HG03135 (cell line): ENCODE measurements at regions not wholly inside any gene's neighbourhood (a gene's known extent, or its start where the extent isn't known, plus 50 kb on each side); places are given as distances from the start of the nearest gene placed in this dataset.
"Not testable (repeated sequence)": the region's sequence is repeated elsewhere in the genome, so short reads cannot be mapped to it uniquely, and the experiment has no call there.

Experiments
- ATAC-seq: cut with Tn5 transposase; IDR thresholded peaks from one replicate; pipeline ENCODE4 v1.9.1; 2021; ENCODE audit warnings: mild to moderate bottlenecking, moderate library complexity; ENCODE audit not compliant: unreplicated experiment

DNA sequence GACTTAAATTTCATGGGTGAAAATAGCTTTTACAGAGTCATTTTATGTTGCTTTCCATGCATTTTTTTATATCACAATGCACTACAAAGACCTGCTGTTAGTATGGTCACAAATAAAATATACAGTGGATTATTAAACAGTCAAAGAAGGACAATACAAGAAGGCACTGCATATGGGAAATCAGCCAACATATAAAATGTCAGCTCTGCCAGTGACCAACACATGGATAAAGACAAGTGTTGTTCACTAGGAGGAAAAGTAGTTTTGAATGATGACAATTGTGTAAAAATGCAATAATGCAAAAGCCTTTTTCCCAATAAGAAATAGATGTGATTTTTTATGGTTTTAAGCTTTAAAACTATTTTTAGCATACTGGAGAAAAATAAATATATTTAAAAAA is 425.3 kb upstream of the CBLB start:
- ATAC-seq = no peak

DNA sequence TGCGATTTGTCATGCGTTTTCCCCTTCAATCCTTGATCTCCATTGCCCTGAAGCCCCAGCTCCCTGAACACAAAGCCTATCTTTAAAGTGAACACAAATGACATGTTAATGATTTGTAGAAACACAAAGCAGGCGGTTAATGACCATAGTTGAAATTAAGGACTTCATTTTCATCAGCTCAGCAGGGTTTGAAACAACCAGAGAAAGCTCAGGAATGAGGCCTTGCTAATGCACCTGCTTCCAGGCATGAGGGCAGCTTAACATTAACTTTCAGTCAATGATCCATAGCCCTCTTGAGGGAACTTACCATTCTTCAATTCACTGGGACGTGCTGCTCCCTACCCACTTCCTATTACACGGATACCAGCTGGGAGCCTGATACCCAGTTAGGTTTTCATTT is 427.2 kb upstream of the CBLB start:
- ATAC-seq = no peak

DNA sequence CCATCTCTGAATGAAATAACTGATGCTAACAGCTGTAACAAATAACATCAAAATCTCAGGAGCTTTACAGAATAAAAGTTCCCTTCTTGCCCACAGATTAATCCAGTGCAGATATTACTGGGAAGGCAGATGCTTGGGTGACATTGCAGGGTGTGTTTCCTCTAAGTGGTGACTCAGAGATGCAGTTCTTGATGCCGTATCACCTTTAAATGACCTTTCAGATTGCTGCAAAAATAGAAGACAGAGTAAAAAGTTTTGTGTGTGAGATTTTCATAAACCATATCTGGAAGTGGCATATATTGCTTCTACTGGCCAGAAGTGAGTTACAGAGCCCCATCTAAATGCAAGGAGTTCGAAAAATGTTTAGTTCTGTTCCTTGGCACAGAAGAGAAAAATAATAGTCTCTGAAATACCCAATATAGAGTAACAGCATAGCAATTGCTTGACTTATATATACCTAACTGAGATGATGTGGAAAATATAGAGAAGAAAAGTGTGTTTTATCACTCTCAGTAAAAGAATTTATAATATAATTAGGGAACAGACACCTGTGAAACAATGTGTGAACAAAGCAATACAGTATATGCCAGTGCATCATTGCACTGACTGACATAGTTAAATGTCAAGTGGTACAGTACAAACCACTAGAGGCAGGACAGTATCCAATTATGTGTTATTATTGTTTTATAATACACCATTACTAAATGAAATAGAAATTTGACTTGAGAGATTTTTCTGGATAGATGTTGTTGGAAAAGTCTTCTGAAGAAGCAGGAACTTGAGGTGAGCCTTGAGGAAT is 430.7 kb upstream of the CBLB start:
- ATAC-seq = peak; percentile 52

DNA sequence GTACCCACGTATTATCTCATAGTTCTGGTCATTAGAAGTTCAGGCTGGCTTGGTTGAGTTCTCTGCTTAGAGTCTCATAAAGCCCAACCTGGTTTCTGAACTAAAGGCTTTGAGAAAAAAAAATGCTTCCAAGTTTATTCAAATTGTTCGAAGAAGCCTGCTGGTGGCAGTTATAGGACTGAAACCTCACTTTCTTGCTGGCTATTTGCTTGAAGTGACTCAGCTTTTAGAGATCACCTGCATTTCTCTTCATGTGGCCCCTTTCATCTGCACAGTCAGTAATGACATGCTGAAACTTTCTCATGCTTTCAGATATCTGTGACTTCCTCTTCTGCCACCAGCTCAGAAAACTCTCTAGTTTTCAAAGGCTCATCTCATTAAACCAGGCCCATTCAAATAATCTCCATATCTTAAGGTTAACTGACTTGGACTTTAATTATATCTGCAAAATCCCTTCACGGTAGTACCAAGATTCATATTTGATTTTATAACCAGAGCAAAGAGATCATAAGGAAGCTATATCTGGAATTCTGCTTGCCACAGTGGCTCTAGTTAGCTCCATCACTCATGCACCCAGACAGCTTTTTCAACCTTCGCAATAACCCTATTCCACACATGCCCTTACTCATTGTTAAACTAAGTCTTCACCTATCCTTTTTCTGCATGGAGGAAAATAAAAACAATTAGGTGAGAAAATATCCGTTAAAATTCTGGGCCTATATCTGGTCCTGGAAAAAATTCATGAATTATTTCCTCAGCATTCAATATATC is 433.8 kb upstream of the CBLB start:
- ATAC-seq = peak; percentile 91

- no peak for ATAC-seq
Observed at GRCh38 chr3:106303766-106304165, 435.0 kb upstream of the CBLB start.

DNA sequence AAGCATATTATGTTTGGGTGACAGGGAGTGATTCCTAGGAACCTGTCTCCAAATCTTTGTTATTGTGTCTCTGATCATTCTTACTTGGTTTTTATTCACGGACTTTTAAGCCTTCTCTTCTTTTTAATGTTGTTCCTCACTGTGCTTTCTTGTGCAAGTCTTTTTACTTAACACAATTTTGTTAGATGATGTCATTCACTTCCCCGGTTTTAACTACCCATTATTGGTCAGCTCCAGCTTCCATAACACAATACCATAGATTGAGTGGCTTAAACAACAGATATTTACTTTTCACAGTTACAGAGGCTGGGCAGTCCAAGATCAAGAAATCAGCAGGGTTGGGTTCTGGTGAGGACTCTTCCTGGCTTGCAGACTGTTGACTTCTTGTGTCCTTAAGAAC is 436.3 kb upstream of the CBLB start:
- ATAC-seq = no peak

GRCh38 chr3:106305882-106306435 is 437.1 kb upstream of the CBLB start:
- no peak for ATAC-seq

GRCh38 chr3:106309274-106309673 is 440.5 kb upstream of the CBLB start:
- no peak for ATAC-seq

DNA sequence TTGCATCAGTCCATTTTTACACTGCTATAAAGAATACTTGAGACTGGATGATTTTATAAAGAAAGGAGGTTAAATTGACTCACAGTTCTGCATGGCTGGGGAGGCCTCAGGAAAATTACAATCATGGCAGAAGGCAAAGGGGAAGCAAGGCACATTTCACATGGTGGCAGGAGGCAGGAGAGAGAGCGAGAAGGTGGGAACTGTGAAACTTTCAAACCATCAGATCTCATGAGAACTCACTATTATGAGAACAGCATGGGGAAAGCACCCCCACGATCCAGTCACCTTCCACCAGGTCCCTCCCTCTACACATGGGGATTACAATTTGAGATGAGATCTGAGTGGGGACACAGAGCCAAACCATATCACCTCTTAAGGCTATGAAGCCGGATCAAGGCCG is 441.0 kb upstream of the CBLB start:
- ATAC-seq = not testable (repeated sequence)

GRCh38 chr3:106317141-106318055 is 448.6 kb upstream of the CBLB start:
- no peak for ATAC-seq

DNA sequence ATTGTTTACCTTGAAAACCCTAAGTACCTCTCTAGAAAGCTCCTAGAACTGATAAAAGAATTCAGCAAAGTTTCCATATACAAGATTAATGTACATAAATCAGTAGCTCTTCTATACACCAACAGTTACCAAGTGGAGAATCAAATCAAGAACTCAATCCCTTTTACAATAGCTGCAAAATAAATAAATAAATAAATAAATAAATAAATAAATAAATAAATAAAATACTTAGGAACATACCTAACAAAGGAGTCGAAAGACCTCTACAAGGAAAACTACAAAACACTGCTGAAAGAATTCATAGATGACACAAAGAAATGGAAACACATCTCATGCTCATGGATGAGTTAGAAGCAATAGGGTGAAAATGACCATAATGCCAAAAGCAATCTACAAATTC is 452.6 kb upstream of the CBLB start:
- not testable (repeated sequence) for ATAC-seq

GRCh38 chr3:106323586-106323985 is 454.8 kb upstream of the CBLB start:
- no peak for ATAC-seq

GRCh38 chr3:106326941-106327695 is 458.3 kb upstream of the CBLB start:
- no peak for ATAC-seq

GRCh38 chr3:106327696-106328025 is 458.8 kb upstream of the CBLB start:
- no peak for ATAC-seq

GRCh38 chr3:106328224-106328623 is 459.4 kb upstream of the CBLB start:
- no peak for ATAC-seq

GRCh38 chr3:106329521-106329920 is 460.7 kb upstream of the CBLB start:
- ATAC-seq = no peak

- no peak for ATAC-seq
Observed at GRCh38 chr3:106331636-106332035, 462.8 kb upstream of the CBLB start.

DNA sequence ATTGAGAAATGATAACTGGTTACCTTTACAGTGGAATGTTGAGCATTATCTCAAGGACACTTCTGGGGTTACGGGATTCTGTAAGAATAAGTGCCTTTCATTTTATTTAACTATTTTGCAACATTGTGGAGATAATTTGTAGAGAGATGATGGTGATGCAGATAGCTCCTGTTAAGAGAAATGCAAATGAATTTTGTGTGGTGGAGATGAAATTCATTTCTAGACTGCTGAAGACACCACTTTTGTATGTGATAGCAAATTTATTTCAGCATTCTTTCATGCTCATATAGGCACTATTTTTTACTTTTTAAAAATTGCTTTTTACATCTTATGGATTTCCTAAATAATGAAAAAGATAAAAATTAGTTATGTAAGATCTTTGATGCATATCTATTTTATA is 463.3 kb upstream of the CBLB start:
- no peak for ATAC-seq

DNA sequence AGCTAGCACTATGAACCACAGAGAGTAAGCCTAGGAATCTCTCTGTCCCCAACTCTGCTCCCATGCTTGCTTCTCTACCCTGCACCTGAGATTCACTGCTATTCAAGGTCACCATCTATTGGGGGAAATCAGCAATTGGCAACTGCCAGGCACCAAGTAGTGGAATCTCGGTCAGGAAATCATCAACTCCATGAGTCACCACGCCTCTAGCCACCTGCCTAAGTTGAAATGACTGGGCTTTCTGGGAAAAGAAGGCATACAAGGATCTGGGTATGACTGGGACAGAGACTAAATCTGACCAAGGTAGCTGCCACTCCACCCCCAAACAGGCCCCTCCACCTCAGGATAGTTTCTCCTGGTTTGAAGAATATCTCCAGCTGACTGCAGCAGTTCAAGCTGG is 464.1 kb upstream of the CBLB start:
- ATAC-seq = no peak

DNA sequence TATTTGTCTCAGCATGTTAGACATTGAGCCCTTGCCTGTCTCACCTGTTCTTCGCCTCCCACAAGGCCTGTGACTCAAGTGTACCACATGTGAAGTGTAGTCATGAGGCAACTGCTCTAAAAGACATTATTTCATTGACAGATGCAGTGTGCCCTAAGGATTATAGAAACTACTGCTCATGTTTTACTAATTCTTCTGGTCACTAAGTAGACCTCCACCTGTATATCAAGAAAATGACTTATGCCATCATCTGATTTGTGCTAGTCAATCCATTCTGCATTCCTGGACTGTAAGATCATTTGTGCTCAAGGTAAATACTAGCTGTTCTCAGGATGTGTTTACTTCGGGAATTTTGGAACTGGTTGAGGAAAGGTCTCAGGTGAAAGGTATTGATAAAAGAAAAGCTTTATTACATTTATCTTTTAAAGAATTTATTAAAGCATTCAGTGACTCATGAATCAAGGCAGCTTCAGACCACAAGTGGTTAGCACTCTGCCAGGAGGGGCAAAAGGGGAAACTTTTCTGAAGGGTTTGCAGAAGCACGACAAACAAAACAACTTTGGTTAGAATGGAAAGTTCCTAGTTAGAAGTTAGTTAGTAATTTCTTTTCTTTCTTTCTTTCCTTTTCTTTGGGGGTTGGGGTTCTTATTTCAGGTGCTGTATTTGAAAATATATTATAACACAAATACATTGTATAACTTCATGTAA is 465.3 kb upstream of the CBLB start:
- peak; percentile 50 for ATAC-seq
